ENCODE measurements at regions not wholly inside any gene's neighbourhood (a gene's known extent, or its start where the extent isn't known, plus 50 kb on each side); places are given as distances from the start of the nearest gene placed in this dataset.

DNA sequence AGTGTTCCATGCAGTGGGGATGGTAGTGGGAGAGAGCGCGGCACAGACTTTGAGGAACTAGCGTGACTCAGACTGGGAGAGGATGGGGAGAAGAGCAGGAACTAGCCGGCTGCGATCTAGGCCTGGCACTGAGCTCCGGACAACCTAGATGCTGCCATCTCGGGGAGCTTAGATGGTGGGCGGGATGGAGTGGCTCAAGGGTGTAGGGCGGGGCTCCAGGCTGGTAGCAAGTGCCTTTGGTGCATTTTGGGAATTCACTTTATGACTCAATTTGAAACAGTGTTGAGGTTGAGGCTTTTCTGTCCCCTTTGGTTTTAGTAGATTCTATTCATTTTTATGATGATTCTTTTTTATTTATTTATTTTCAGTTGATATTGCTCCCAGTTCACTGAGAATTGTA lies 185.3 kb upstream of the GPR26 start:
- H3K4ac ChIP-seq (replicated peaks; ENCODE audit: insufficient read length, low read depth, low read length), result no peak overlapping the region
- DNase-seq (ENCODE audit: low read depth in 1 of 2, low spot score in 2 of 2), result no peak
- TF ChIP-seq CEBPB (IDR thresholded peaks at IDR 0.05; ENCODE audit: low read depth, low read length) (no peak), TBP (IDR thresholded peaks at IDR 0.05; ENCODE audit: low read depth, low read length) (no peak), SRF (IDR thresholded peaks at IDR 0.05; ENCODE audit: low read depth, low read length) (no peak), HDAC6 (IDR thresholded peaks at IDR 0.05; ENCODE audit: low read depth, low read length) (no peak), TAF1 (IDR thresholded peaks at IDR 0.05; ENCODE audit: low read depth, low read length) (no peak), TCF12 (IDR thresholded peaks at IDR 0.05; ENCODE audit: low read depth, low read length) (no peak), CBX5 (IDR thresholded peaks at IDR 0.05; ENCODE audit: low read depth, low read length) (no peak), NRF1 (IDR thresholded peaks at IDR 0.05; ENCODE audit: low read depth, low read length) (no peak), RFX5 (IDR thresholded peaks at IDR 0.05; ENCODE audit: borderline replicate concordance, low read depth, low read length) (no peak), POLR2AphosphoS5 (IDR thresholded peaks at IDR 0.05; ENCODE audit: low read depth, low read length) (no peak), JUND (IDR thresholded peaks at IDR 0.05; ENCODE audit: low read length) (no peak)
- TF ChIP-seq, protein P1, sequence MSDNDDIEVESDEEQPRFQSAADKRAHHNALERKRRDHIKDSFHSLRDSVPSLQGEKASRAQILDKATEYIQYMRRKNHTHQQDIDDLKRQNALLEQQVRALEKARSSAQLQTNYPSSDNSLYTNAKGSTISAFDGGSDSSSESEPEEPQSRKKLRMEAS (IDR thresholded peaks at IDR 0.05), result no peak
- TF ChIP-seq, protein P2, sequence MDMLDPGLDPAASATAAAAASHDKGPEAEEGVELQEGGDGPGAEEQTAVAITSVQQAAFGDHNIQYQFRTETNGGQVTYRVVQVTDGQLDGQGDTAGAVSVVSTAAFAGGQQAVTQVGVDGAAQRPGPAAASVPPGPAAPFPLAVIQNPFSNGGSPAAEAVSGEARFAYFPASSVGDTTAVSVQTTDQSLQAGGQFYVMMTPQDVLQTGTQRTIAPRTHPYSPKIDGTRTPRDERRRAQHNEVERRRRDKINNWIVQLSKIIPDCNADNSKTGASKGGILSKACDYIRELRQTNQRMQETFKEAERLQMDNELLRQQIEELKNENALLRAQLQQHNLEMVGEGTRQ (IDR thresholded peaks at IDR 0.05; ENCODE audit: low read length), result no peak

More for the DNA sequence above, 185.3 kb upstream of the GPR26 start:
- Histone ChIP-seq H3K79me1 (ENCODE audit: low read depth, low read length) (no peaks in the 10 kb centered on the region), H2BK5ac (ENCODE audit: low read depth, low read length) (no peak overlapping the region), H2AK5ac (ENCODE audit: low read depth, low read length) (no peak overlapping the region), H4K91ac (replicated peaks; ENCODE audit: insufficient read length, low read length) (no peak overlapping the region), H3K27ac (ENCODE audit: low read depth, low read length) (no peak overlapping the region), H3K56ac (replicated peaks; ENCODE audit: insufficient read length, low read depth, low read length) (no peak overlapping the region), H4K20me1 (replicated peaks in 1 of 2; ENCODE audit: control insufficient read depth in 1 of 2, insufficient read depth in 2 of 2, low read length in 2 of 2) (no peaks in the 10 kb centered on the region), H4K8ac (ENCODE audit: extremely low read depth, insufficient read depth, low read length) (peak overlapping the region; percentile 45), H3K4me3 (ENCODE audit: extremely low read depth in 1 of 4, insufficient read depth in 2 of 4, low read depth in 3 of 4, low read length in 4 of 4) (no peak overlapping the region), H2AFZ (ENCODE audit: low read length) (no peak overlapping the region), H3K14ac (ENCODE audit: insufficient read length) (no peak overlapping the region), H2BK15ac (ENCODE audit: low read length) (no peak overlapping the region), H3K9me3 (ENCODE audit: insufficient read depth in 2 of 2, low read depth in 1 of 2, low read length in 1 of 2) (no peaks in the 10 kb centered on the region), H2BK120ac (replicated peaks; ENCODE audit: low read depth, low read length) (no peak overlapping the region), H3K9ac (replicated peaks in 1 of 4; ENCODE audit: extremely low read depth in 1 of 4, low read depth in 3 of 4, low read length in 3 of 4) (no peak overlapping the region), H2BK20ac (ENCODE audit: low read length) (no peak overlapping the region), H3K23me2 (ENCODE audit: low read depth, low read length) (no peaks in the 10 kb centered on the region), H3K4me1 (replicated peaks in 1 of 4; ENCODE audit: control insufficient read depth in 3 of 4, insufficient read depth in 4 of 4, low read length in 3 of 4) (peaks cover 0 to 6% (median 3%) of the 10 kb centered on the region in 4 experiments; a peak in 3 of 7 replicates), H3K4me2 (ENCODE audit: insufficient read depth in 1 of 2, low read depth in 2 of 2, low read length in 2 of 2) (no peak overlapping the region), H3K79me2 (ENCODE audit: control insufficient read depth in 1 of 2, insufficient read depth in 2 of 2, low read length in 2 of 2) (no peaks in the 10 kb centered on the region), H3K18ac (ENCODE audit: extremely low read depth, low read length) (no peak overlapping the region), H4K5ac (ENCODE audit: insufficient read length, low read depth, low read length) (no peak overlapping the region), H3K36me3 (ENCODE audit: control insufficient read depth in 2 of 4, insufficient read depth in 4 of 4, low read length in 3 of 4) (no peaks in the 10 kb centered on the region), H3K27me3 (replicated peaks in 1 of 4; ENCODE audit: control insufficient read depth in 3 of 4, extremely low read depth in 1 of 4, insufficient read depth in 3 of 4, low read length in 3 of 4) (no peaks in the 10 kb centered on the region), H3K23ac (ENCODE audit: insufficient read length) (no peak overlapping the region), H2BK12ac (ENCODE audit: low read depth, low read length) (no peak overlapping the region)
- ChIA-PET POLR2A (ENCODE audit: partially characterized antibody) (no interaction called here), CTCF (ENCODE audit: partially characterized antibody) (interaction anchor here (0.6 to 0.9 kb wide), 2 partner anchors 13 to 21 kb away, joined by 3 read pairs; no protein-coding TSS in a partner anchor)
- WGBS, 2 experiments (ENCODE audit: extremely low coverage in 1 of 2, insufficient coverage in 1 of 2, insufficient read length in 1 of 2, insufficient replicate concordance in 2 of 2, low coverage in 1 of 2, low lambda C conversion rate in 2 of 2, missing lambda C conversion rate in 1 of 2), result 84% methylated on average over 9 of the region's 9 CpGs; no CpG with 5 or more reads in 1 of the 2 experiments
- no peak for FAIRE-seq

Data from H1 (cell line).